Body of pancreas (tissue), 4 donors: ENCODE measurements at regions not wholly inside any gene's neighbourhood (a gene's known extent, or its start where the extent isn't known, plus 50 kb on each side); places are given as distances from the start of the nearest gene placed in this dataset.

ENCODE experiments used
- ATAC-seq: fragments of 150-250 bp; one replicate; pipeline ENCODE4 v1.9.1; 2016
- DNase-seq, 4 donors: peaks; one replicate each; pipeline ENCODE4 v3.0.0-alpha.2; 2019
- H3K27ac ChIP-seq, 4 donors: fragments of 200-600 bp; sonication (generic); 1 replicate in 3 of 4; 2 replicates in 1 of 4; pipeline versions ENCODE4 v1.5.1 to v1.6.1; 2016 to 2019; ENCODE audit warnings: mild to moderate bottlenecking in 1 of 4, mixed read lengths in 1 of 4, moderate library complexity in 1 of 4
- H3K27me3 ChIP-seq, 2 donors: fragments of 200-600 bp; sonication (generic); one replicate each; pipeline ENCODE4 v1.6.0; 2016; ENCODE audit warnings: mild to moderate bottlenecking in 1 of 2
- H3K36me3 ChIP-seq, 2 donors: fragments of 200-600 bp; sonication (generic); replicated peaks in 1 of 2; 2 replicates each; pipeline ENCODE4 v1.5.1; 2016; ENCODE audit warnings: low read depth in 2 of 2; ENCODE audit not compliant: insufficient read depth in 1 of 2
- H3K4me1 ChIP-seq: fragments of 200-600 bp; sonication (generic); one replicate; pipeline ENCODE4 v1.6.0; 2016
- H3K4me3 ChIP-seq, 2 donors: fragments of 200-600 bp; sonication (generic); 1 replicate in 1 of 2; 2 replicates in 1 of 2; pipeline ENCODE4 v1.5.1; 2016 to 2019
- H3K9me3 ChIP-seq, 3 donors: fragments of 200-600 bp; sonication (generic); 1 replicate in 2 of 3; 2 replicates in 1 of 3; pipeline ENCODE4 v1.5.1; 2016
- POLR2A ChIP-seq, 3 donors: fragments of 450-650 bp; IDR thresholded peaks; one replicate each; pipeline ENCODE4 v1.6.1; 2016; ENCODE audit warnings: antibody characterized with exemption in 3 of 3, mild to moderate bottlenecking in 2 of 3
- WGBS, 2 donors: methylation state at CpG; one replicate each; pipeline ENCODE4 v1.1.5; 2017; 5-methylcytosine and 5-hydroxymethylcytosine counted together
- intact Hi-C: fragments of 100-400 bp; cut with DNase I; formaldehyde crosslinking; loops from one replicate; pipeline ENCODE4 v1.15.1; 2023
- TF ChIP-seq, protein P1 (sequence below), 7 experiments: fragments of 450-650 bp in 4 of 7; fragments of 200-600 bp in 3 of 7; sonication (generic) in 3 of 7; IDR thresholded peaks; one replicate each; pipeline ENCODE4 v1.5.1; 2016 to 2019; ENCODE audit warnings: antibody characterized with exemption in 7 of 7

DNA sequence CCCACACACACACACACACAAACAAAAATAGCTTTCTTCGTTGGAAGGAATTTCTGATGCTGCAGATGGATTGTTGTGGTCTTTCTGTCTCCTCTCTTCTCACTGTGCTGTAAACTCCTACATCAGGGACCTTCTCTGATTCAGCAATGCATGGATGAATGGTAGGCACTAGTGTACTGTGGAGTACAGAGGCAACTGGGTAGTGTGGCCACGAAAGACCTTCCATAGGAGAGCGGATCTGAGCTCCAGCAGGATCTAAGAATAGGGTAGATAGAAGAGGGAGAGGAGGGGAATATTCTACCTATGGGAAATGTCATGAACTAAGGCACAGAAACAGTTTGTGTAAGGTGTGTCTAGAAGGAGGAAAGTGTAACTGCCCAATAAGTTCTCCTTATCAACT, 266.8 kb downstream of the MYCN start:
- intact Hi-C loops: no loop called here
- H3K4me3 ChIP-seq: no peak overlapping the region
- WGBS, 2 donors: 77 to 90% methylated on average over 3 of the region's 3 CpGs
- ATAC-seq (no peak), DNase-seq (no peak)
- H3K27ac ChIP-seq: no peak overlapping the region
- no peak for TF ChIP-seq POLR2A (IDR thresholded peaks at IDR 0.05)
- TF ChIP-seq, protein P1, sequence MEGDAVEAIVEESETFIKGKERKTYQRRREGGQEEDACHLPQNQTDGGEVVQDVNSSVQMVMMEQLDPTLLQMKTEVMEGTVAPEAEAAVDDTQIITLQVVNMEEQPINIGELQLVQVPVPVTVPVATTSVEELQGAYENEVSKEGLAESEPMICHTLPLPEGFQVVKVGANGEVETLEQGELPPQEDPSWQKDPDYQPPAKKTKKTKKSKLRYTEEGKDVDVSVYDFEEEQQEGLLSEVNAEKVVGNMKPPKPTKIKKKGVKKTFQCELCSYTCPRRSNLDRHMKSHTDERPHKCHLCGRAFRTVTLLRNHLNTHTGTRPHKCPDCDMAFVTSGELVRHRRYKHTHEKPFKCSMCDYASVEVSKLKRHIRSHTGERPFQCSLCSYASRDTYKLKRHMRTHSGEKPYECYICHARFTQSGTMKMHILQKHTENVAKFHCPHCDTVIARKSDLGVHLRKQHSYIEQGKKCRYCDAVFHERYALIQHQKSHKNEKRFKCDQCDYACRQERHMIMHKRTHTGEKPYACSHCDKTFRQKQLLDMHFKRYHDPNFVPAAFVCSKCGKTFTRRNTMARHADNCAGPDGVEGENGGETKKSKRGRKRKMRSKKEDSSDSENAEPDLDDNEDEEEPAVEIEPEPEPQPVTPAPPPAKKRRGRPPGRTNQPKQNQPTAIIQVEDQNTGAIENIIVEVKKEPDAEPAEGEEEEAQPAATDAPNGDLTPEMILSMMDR (IDR thresholded peaks at IDR 0.05): no peak
- no peaks in the 10 kb centered on the region for H3K4me1 ChIP-seq
- no peaks in the 10 kb centered on the region for H3K9me3 ChIP-seq
- no peaks in the 10 kb centered on the region for H3K36me3 ChIP-seq
- no peaks in the 10 kb centered on the region for H3K27me3 ChIP-seq

DNA sequence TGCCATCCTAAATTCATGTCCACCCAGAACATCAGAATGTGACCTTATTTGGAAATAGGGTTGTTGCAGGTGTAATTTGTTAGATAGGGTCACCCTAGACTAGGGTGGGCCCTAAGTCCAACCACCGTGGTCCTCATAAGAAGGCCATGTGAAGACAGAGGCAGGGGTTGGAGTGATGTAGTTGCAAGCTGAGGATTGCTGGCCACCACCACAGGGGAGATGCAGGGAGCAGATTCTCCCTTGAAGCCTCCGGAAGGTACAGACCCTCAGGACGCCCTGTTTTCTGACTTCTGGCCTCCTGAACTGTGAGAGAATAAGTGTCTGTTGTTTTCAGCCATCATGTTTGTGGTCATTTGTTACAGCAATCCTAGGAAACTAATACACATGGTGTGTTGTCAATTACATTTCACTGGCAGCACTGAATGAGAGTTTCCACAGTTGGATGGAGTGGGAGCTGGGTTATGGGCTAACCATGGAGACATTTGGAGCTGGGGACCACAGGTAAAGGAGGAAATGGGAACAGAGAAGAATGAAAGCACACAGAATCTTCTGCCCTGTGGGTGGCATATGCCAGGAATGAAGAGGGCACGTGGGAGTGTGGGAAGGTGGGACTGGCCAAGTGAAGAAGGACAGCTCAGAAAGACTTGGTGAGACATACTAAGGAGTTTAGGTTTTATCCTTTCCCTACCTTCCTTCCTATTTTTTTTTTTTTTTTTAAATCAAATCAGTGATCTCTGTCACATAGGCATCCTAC, 266.0 kb downstream of the MYCN start:
- H3K27ac ChIP-seq: no peak overlapping the region
- no peaks in the 10 kb centered on the region for H3K27me3 ChIP-seq
- no peaks in the 10 kb centered on the region for H3K4me1 ChIP-seq
- TF ChIP-seq, protein P1 (IDR thresholded peaks at IDR 0.05): no peak
- TF ChIP-seq POLR2A (IDR thresholded peaks at IDR 0.05): no peak
- H3K9me3 ChIP-seq: no peaks in the 10 kb centered on the region
- no peaks in the 10 kb centered on the region for H3K36me3 ChIP-seq
- intact Hi-C loops: no loop called here
- ATAC-seq (no peak), DNase-seq (no peak)
- no peak overlapping the region for H3K4me3 ChIP-seq
- 44 to 61% methylated on average over 2 to 4 of the region's 4 CpGs for WGBS, 2 donors

DNA sequence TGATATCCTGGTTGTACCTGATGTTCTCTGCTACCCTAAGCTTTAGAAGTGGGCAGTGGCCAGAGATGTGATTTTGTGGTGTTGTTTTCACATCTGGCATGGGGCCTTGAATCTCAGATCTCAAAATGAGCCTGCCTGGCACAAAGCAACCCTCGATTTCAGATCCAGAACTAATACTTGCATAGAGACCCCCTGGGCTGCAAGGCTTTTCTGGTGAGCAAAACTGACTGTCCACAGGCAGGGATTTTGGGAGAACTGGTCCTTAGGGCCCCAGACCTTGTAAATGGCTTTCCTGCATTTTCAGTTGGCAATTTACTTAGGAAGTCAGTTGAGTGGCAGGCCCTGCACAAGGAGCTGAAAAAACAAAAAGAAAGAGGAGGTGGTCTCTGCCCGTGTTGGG, 265.3 kb downstream of the MYCN start:
- Histone ChIP-seq H3K27me3 (no peaks in the 10 kb centered on the region), H3K27ac (no peak overlapping the region), H3K4me1 (no peaks in the 10 kb centered on the region), H3K9me3 (no peaks in the 10 kb centered on the region), H3K36me3 (no peaks in the 10 kb centered on the region), H3K4me3 (no peak overlapping the region)
- DNase-seq: no peak
- TF ChIP-seq, protein P1 (IDR thresholded peaks at IDR 0.05): no peak
- TF ChIP-seq POLR2A (IDR thresholded peaks at IDR 0.05): no peak
- 61 to 64% methylated on average over 2 of the region's 2 CpGs for WGBS, 2 donors
- ATAC-seq: no peak
- intact Hi-C loops: no loop called here

DNA sequence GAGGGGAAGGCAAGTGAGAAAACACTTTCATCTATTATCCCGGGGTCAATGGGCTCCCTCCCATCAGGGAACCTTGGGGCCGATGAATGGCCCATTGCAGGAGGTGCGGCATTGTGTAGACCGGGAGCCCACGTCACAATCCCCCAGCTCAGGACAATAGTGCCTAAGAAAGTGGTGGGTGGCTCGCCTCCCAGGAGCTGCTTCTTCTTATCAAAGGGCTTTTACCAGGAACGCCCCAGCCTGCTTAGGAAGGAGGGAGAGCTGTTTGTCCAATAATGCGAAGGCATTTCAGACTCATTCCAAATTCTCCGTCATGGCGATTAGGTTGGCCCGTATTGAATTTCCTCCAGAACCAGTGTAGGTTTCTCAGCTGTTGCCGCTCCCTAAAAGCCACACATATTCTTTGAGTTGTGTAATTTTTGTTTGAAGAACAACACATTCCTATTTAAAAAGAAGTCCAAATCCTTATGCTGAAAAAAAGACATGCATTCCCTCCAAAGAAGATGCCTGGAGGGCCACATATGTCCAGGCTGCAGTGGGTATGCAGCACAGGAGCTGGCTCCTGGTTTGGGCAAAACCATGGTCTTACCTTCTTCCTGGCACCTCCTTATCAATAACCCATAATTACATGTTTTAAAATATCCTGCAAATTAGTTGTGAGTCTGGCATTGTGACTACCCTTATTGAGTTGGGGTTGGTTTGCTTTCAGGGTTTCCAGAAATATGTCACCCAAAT, 264.7 kb downstream of the MYCN start:
- intact Hi-C loops: no loop called here

More for the DNA sequence above, 264.7 kb downstream of the MYCN start:
- no peaks in the 10 kb centered on the region for H3K9me3 ChIP-seq
- no peaks in the 10 kb centered on the region for H3K27me3 ChIP-seq
- H3K27ac ChIP-seq: no peak overlapping the region
- ATAC-seq (no peak), DNase-seq (no peak)
- TF ChIP-seq, protein P1 (IDR thresholded peaks at IDR 0.05): no peak
- no peak for TF ChIP-seq POLR2A (IDR thresholded peaks at IDR 0.05)
- WGBS, 2 donors: 56 to 74% methylated on average over 9 to 10 of the region's 12 CpGs
- H3K4me1 ChIP-seq: no peaks in the 10 kb centered on the region
- no peak overlapping the region for H3K4me3 ChIP-seq
- no peaks in the 10 kb centered on the region for H3K36me3 ChIP-seq
